H1 (cell line): ENCODE measurements at regions not wholly inside any gene's neighbourhood (a gene's known extent, or its start where the extent isn't known, plus 50 kb on each side); places are given as distances from the start of the nearest gene placed in this dataset.
"Not testable (repeated sequence)": the region's sequence is repeated elsewhere in the genome, so short reads cannot be mapped to it uniquely, and the experiment has no call there.

Experiments used
- CTCF ChIA-PET: fragments of 300-600 bp; sonication (Branson Sonifier 250); formaldehyde crosslinking; loops from one replicate; lab custom pipeline; 2021; ENCODE audit not compliant: partially characterized antibody; lab: Charles Lee
- POLR2A ChIA-PET: fragments of 300-600 bp; sonication (Branson Sonifier 250); formaldehyde crosslinking; loops from one replicate; lab custom pipeline; 2021; ENCODE audit warnings: inconsistent platforms; ENCODE audit not compliant: partially characterized antibody; lab: Charles Lee
- DNase-seq, 2 experiments: peaks; one replicate each; pipeline versions ENCODE4 v3.0.0 to v3.0.0-alpha.2; 2010 to 2022; ENCODE audit warnings: low spot score in 2 of 2, low read depth in 1 of 2, mixed read lengths in 1 of 2
- FAIRE-seq: peaks from 2 replicates; lab custom pipeline; 2011; peaks lifted over from hg19 to GRCh38; lab: Jason Lieb, UNC
- H2AFZ ChIP-seq: 2 replicates; pipeline ENCODE4 v1.8.1; 2012; ENCODE audit warnings: low read length, inconsistent platforms
- H2AK5ac ChIP-seq: 2 replicates; pipeline ENCODE4 v1.6.1; 2013; ENCODE audit warnings: low read depth, low read length
- H2BK120ac ChIP-seq: replicated peaks from 2 replicates; pipeline ENCODE3; 2013; ENCODE audit warnings: low read depth, low read length, inconsistent platforms
- H2BK12ac ChIP-seq: 2 replicates; pipeline ENCODE4 v1.6.1; 2013; ENCODE audit warnings: low read depth, low read length
- H2BK15ac ChIP-seq: 2 replicates; pipeline ENCODE4 v1.6.1; 2013; ENCODE audit warnings: low read length
- H2BK20ac ChIP-seq: 2 replicates; pipeline ENCODE4 v1.6.1; 2013; ENCODE audit warnings: low read length
- H2BK5ac ChIP-seq: 2 replicates; pipeline ENCODE4 v1.6.1; 2013; ENCODE audit warnings: low read depth, low read length
- H3K14ac ChIP-seq: 2 replicates; pipeline ENCODE4 v1.6.1; 2013; ENCODE audit warnings: inconsistent platforms; ENCODE audit not compliant: insufficient read length
- H3K18ac ChIP-seq: 2 replicates; pipeline ENCODE4 v1.6.1; 2013; ENCODE audit warnings: low read length; ENCODE audit errors: extremely low read depth
- H3K23ac ChIP-seq: 2 replicates; pipeline ENCODE4 v1.6.1; 2013; ENCODE audit warnings: inconsistent platforms; ENCODE audit not compliant: insufficient read length
- H3K23me2 ChIP-seq: 2 replicates; pipeline ENCODE4 v1.6.1; 2013; ENCODE audit warnings: low read depth, low read length
- H3K27ac ChIP-seq: 2 replicates; pipeline ENCODE4 v1.6.1; 2011; ENCODE audit warnings: low read depth, low read length, inconsistent platforms
- H3K27me3 ChIP-seq, 4 experiments: replicated peaks in 1 of 4; 1 replicate in 1 of 4; 2 replicates in 3 of 4; pipeline versions ENCODE4 v1.6.1 to v1.8.1; 2011 to 2013; ENCODE audit warnings: low read length in 3 of 4, mild to moderate bottlenecking in 3 of 4, inconsistent platforms in 2 of 4, mixed read lengths in 2 of 4, moderate library complexity in 1 of 4; ENCODE audit not compliant: control insufficient read depth in 3 of 4, insufficient read depth in 3 of 4; ENCODE audit errors: extremely low read depth in 1 of 4
- H3K36me3 ChIP-seq, 4 experiments: 2 replicates each; pipeline versions ENCODE4 v1.6.1 to v1.8.1; 2011 to 2013; ENCODE audit warnings: mild to moderate bottlenecking in 4 of 4, low read length in 3 of 4, moderate library complexity in 2 of 4, control low read depth in 1 of 4, inconsistent platforms in 1 of 4; ENCODE audit not compliant: insufficient read depth in 4 of 4, control insufficient read depth in 2 of 4
- H3K4ac ChIP-seq: replicated peaks from 2 replicates; pipeline ENCODE3; 2013; ENCODE audit warnings: low read length, low read depth, mixed read lengths, inconsistent platforms; ENCODE audit not compliant: insufficient read length
- H3K4me1 ChIP-seq, 4 experiments: replicated peaks in 1 of 4; 1 replicate in 1 of 4; 2 replicates in 3 of 4; pipeline versions ENCODE4 v1.6.1 to v1.8.1; 2011 to 2013; ENCODE audit warnings: low read length in 3 of 4, inconsistent platforms in 2 of 4, mixed read lengths in 1 of 4; ENCODE audit not compliant: insufficient read depth in 4 of 4, control insufficient read depth in 3 of 4
- H3K4me2 ChIP-seq, 2 experiments: 2 replicates each; pipeline versions ENCODE4 v1.6.1 to v1.8.1; 2011 to 2013; ENCODE audit warnings: low read depth in 2 of 2, low read length in 2 of 2, control low read depth in 1 of 2, inconsistent platforms in 1 of 2, mild to moderate bottlenecking in 1 of 2; ENCODE audit not compliant: insufficient read depth in 1 of 2
- H3K4me3 ChIP-seq, 4 experiments: fragments of 200-600, 300-600 bp in 1 of 4; sonication (generic), shearing (Covaris generic), sonication (Bioruptor Twin) in 1 of 4; 2 replicates each; pipeline versions ENCODE4 v1.5.1 to v1.8.1; 2011 to 2016; ENCODE audit warnings: low read length in 4 of 4, low read depth in 3 of 4, control low read depth in 2 of 4, inconsistent platforms in 2 of 4, mild to moderate bottlenecking in 2 of 4, mixed read lengths in 1 of 4, moderate library complexity in 1 of 4; ENCODE audit not compliant: insufficient read depth in 2 of 4; ENCODE audit errors: extremely low read depth in 1 of 4
- H3K56ac ChIP-seq: replicated peaks from 2 replicates; pipeline ENCODE3; 2013; ENCODE audit warnings: low read depth, mild to moderate bottlenecking, mixed read lengths, low read length, inconsistent platforms; ENCODE audit not compliant: insufficient read length
- H3K79me1 ChIP-seq: 2 replicates; pipeline ENCODE4 v1.6.1; 2013; ENCODE audit warnings: low read depth, low read length, control low read depth
- H3K79me2 ChIP-seq, 2 experiments: 2 replicates each; pipeline versions ENCODE4 v1.6.1 to v1.8.1; 2012 to 2013; ENCODE audit warnings: low read length in 2 of 2, mild to moderate bottlenecking in 2 of 2, inconsistent platforms in 1 of 2; ENCODE audit not compliant: insufficient read depth in 2 of 2, control insufficient read depth in 1 of 2
- H3K9ac ChIP-seq, 4 experiments: replicated peaks in 1 of 4; 1 replicate in 1 of 4; 2 replicates in 3 of 4; pipeline versions ENCODE4 v1.6.1 to v1.8.1; 2011 to 2013; ENCODE audit warnings: low read depth in 3 of 4, low read length in 3 of 4, control low read depth in 2 of 4, mild to moderate bottlenecking in 2 of 4, moderate library complexity in 2 of 4, inconsistent platforms in 1 of 4; ENCODE audit errors: extremely low read depth in 1 of 4
- H3K9me3 ChIP-seq, 2 experiments: 2 replicates each; pipeline versions ENCODE4 v1.6.1 to v1.8.1; 2012 to 2013; ENCODE audit warnings: mild to moderate bottlenecking in 2 of 2, moderate library complexity in 2 of 2, control low read depth in 1 of 2, inconsistent platforms in 1 of 2, low read depth in 1 of 2, low read length in 1 of 2, mixed read lengths in 1 of 2; ENCODE audit not compliant: insufficient read depth in 2 of 2
- H4K20me1 ChIP-seq, 2 experiments: replicated peaks in 1 of 2; 2 replicates each; pipeline versions ENCODE3 to v1.8.1; 2011 to 2013; ENCODE audit warnings: inconsistent platforms in 2 of 2, low read length in 2 of 2, mild to moderate bottlenecking in 1 of 2; ENCODE audit not compliant: insufficient read depth in 2 of 2, control insufficient read depth in 1 of 2
- H4K5ac ChIP-seq: 2 replicates; pipeline ENCODE4 v1.6.1; 2013; ENCODE audit warnings: low read length, low read depth, mixed read lengths, inconsistent platforms; ENCODE audit not compliant: insufficient read length
- H4K8ac ChIP-seq: 2 replicates; pipeline ENCODE4 v1.8.0; 2013; ENCODE audit warnings: mild to moderate bottlenecking, moderate library complexity, low read length, inconsistent platforms; ENCODE audit not compliant: insufficient read depth; ENCODE audit errors: extremely low read depth
- H4K91ac ChIP-seq: replicated peaks from 2 replicates; pipeline ENCODE3; 2013; ENCODE audit warnings: low read length, mixed read lengths, inconsistent platforms; ENCODE audit not compliant: insufficient read length
- WGBS, 2 experiments: shearing (Covaris generic) in 1 of 2; methylation state at CpG; one replicate each; pipeline versions ENCODE4 v1.1.6 to v1.1.7; 2013 to 2015; ENCODE audit warnings: low lambda C conversion rate in 2 of 2, mixed read lengths in 2 of 2, inconsistent platforms in 1 of 2, low coverage in 1 of 2, missing lambda C conversion rate in 1 of 2; ENCODE audit not compliant: insufficient replicate concordance in 2 of 2, insufficient coverage in 1 of 2, insufficient read length in 1 of 2; ENCODE audit errors: extremely low coverage in 1 of 2, missing lambda C conversion rate in 1 of 2; 5-methylcytosine and 5-hydroxymethylcytosine counted together

- H2AFZ ChIP-seq, H4K8ac ChIP-seq, H3K27me3 ChIP-seq, DNase-seq, H3K4ac ChIP-seq, H3K23me2 ChIP-seq, H3K9ac ChIP-seq, H3K27ac ChIP-seq, H3K14ac ChIP-seq, H3K4me3 ChIP-seq, H4K5ac ChIP-seq, POLR2A ChIA-PET, H3K79me1 ChIP-seq, H3K79me2 ChIP-seq, H3K56ac ChIP-seq, H4K20me1 ChIP-seq, H3K4me1 ChIP-seq, H3K9me3 ChIP-seq, H3K18ac ChIP-seq, H2AK5ac ChIP-seq, H3K4me2 ChIP-seq, FAIRE-seq, H3K23ac ChIP-seq, H3K36me3 ChIP-seq, H2BK12ac ChIP-seq, H2BK20ac ChIP-seq, H2BK5ac ChIP-seq, H2BK120ac ChIP-seq, H2BK15ac ChIP-seq, H4K91ac ChIP-seq: not testable (repeated sequence)
- WGBS, 2 experiments = 86% methylated on average over 6 of the region's 6 CpGs; no CpG with 5 or more reads in 1 of the 2 experiments
- CTCF ChIA-PET = interaction anchor here (0.6 kb wide), 1 partner anchor 778 kb away, joined by 5 read pairs; no protein-coding TSS in a partner anchor
Observed at GRCh38 chr6:86602093-86602492, 335.2 kb upstream of the HTR1E start.

- H2AK5ac ChIP-seq, DNase-seq, H4K5ac ChIP-seq, H3K23ac ChIP-seq, H3K27me3 ChIP-seq, H3K23me2 ChIP-seq, POLR2A ChIA-PET, H3K18ac ChIP-seq, H3K14ac ChIP-seq, FAIRE-seq, H3K79me2 ChIP-seq, H2BK12ac ChIP-seq, H2BK20ac ChIP-seq, H2AFZ ChIP-seq, H4K91ac ChIP-seq, H3K56ac ChIP-seq, H3K9ac ChIP-seq, H2BK120ac ChIP-seq, H4K20me1 ChIP-seq, H3K4me1 ChIP-seq, H2BK15ac ChIP-seq, H3K4me3 ChIP-seq, H3K36me3 ChIP-seq, H3K4me2 ChIP-seq, H3K27ac ChIP-seq, H3K9me3 ChIP-seq, H4K8ac ChIP-seq, CTCF ChIA-PET, H3K79me1 ChIP-seq, H3K4ac ChIP-seq, H2BK5ac ChIP-seq: not testable (repeated sequence)
- 93% methylated on average over 4 of the region's 4 CpGs; no CpG with 5 or more reads in 1 of the 2 experiments for WGBS, 2 experiments
Observed at GRCh38 chr6:86598969-86599368, 338.4 kb upstream of the HTR1E start.
